HEK293 (cell line): ENCODE measurements at regions not wholly inside any gene's neighbourhood (a gene's known extent, or its start where the extent isn't known, plus 50 kb on each side); places are given as distances from the start of the nearest gene placed in this dataset.

Experiments
- CTCF ChIA-PET: fragments of 350-600 bp; formaldehyde crosslinking; extraction: SDS; loops from one replicate; lab custom pipeline; 2021; ENCODE audit warnings: antibody characterized with exemption; lab: Yijun Ruan, JAX
- POLR2A ChIA-PET: fragments of 300-600 bp; formaldehyde crosslinking; extraction: SDS; loops from one replicate; lab custom pipeline; 2020; ENCODE audit warnings: antibody characterized with exemption, inconsistent platforms; lab: Yijun Ruan, JAX
- H3K27ac ChIP-seq: fragments of 200-500 bp; sonication (Bioruptor generic); 2 replicates; pipeline ENCODE4 v1.5.1; 2014; ENCODE audit warnings: low read depth, low read length, control low read depth, inconsistent platforms; ENCODE audit errors: extremely low read depth
- H3K36me3 ChIP-seq, 2 experiments: fragments of 200-500 bp in 1 of 2; sonication (Bioruptor generic) in 1 of 2; 1 replicate in 1 of 2; 2 replicates in 1 of 2; pipeline ENCODE4 v1.5.1; 2014 to 2017; ENCODE audit warnings: inconsistent platforms in 2 of 2, low read length in 2 of 2; ENCODE audit not compliant: control insufficient read depth in 2 of 2, insufficient read depth in 1 of 2
- H3K4me1 ChIP-seq: fragments of 200-500 bp; sonication (Bioruptor generic); 2 replicates; pipeline ENCODE4 v1.5.1; 2014; ENCODE audit warnings: mild to moderate bottlenecking, low read length, inconsistent platforms; ENCODE audit not compliant: control insufficient read depth, insufficient read depth
- H3K4me3 ChIP-seq: 2 replicates; pipeline ENCODE4 v1.5.1; 2011; ENCODE audit warnings: low read depth, mild to moderate bottlenecking, control low read depth, low read length, moderate library complexity
- H3K9me3 ChIP-seq: fragments of 200-500 bp; sonication (Bioruptor generic); 2 replicates; pipeline ENCODE4 v1.5.1; 2014; ENCODE audit warnings: low read depth, low read length, inconsistent platforms; ENCODE audit not compliant: control insufficient read depth, insufficient read depth
- GLI2 ChIP-seq: fragments of 450-650 bp; formaldehyde crosslinking; IDR thresholded peaks from 2 replicates; pipeline ENCODE4; 2017; ENCODE audit warnings: missing biosample characterization, missing genetic modification characterization, low read depth, borderline replicate concordance
- IKZF3 ChIP-seq: fragments of 450-650 bp; IDR thresholded peaks from 2 replicates; pipeline ENCODE4 v1.5.0; 2018; ENCODE audit warnings: missing biosample characterization, mild to moderate bottlenecking, missing genetic modification characterization, moderate library complexity
- KLF9 ChIP-seq: fragments of 450-650 bp; formaldehyde crosslinking; IDR thresholded peaks from 2 replicates; pipeline ENCODE4 v1.5.1; 2016; ENCODE audit warnings: missing biosample characterization, missing genetic modification characterization, low read depth
- YY1 ChIP-seq: fragments of 450-650 bp; formaldehyde crosslinking; IDR thresholded peaks from 2 replicates; pipeline ENCODE4 v1.5.1; 2018; ENCODE audit warnings: missing biosample characterization, missing genetic modification characterization
- ZBTB8A ChIP-seq: fragments of 450-650 bp; formaldehyde crosslinking; IDR thresholded peaks from 2 replicates; pipeline ENCODE4 v1.5.1; 2016; ENCODE audit warnings: missing biosample characterization, missing genetic modification characterization
- ZNF146 ChIP-seq: fragments of 450-650 bp; formaldehyde crosslinking; IDR thresholded peaks from 2 replicates; pipeline ENCODE4 v1.5.1; 2016; ENCODE audit warnings: missing biosample characterization, missing genetic modification characterization
- ZNF174 ChIP-seq: fragments of 450-650 bp; formaldehyde crosslinking; IDR thresholded peaks from 2 replicates; pipeline ENCODE4 v1.5.0; 2017; ENCODE audit warnings: missing biosample characterization, mild to moderate bottlenecking, missing genetic modification characterization
- ZNF175 ChIP-seq: fragments of 450-650 bp; formaldehyde crosslinking; IDR thresholded peaks from 2 replicates; pipeline ENCODE4 v1.5.1; 2016; ENCODE audit warnings: missing biosample characterization, missing genetic modification characterization
- ZNF184 ChIP-seq: fragments of 450-650 bp; IDR thresholded peaks from 2 replicates; pipeline ENCODE4 v1.5.1; 2018; ENCODE audit warnings: missing biosample characterization, mild to moderate bottlenecking, missing genetic modification characterization
- ZNF223 ChIP-seq: fragments of 450-650 bp; formaldehyde crosslinking; IDR thresholded peaks from 2 replicates; pipeline ENCODE4 v1.5.1; 2016; ENCODE audit warnings: missing biosample characterization, missing genetic modification characterization
- ZNF366 ChIP-seq: fragments of 450-650 bp; formaldehyde crosslinking; conservative IDR thresholded peaks from 2 replicates; pipeline ENCODE4 v1.5.1; 2016; ENCODE audit warnings: missing biosample characterization, missing genetic modification characterization
- ZNF423 ChIP-seq: fragments of 450-650 bp; formaldehyde crosslinking; IDR thresholded peaks from 2 replicates; pipeline ENCODE4 v1.5.1; 2016; ENCODE audit warnings: missing biosample characterization, missing genetic modification characterization
- ZNF600 ChIP-seq: fragments of 450-650 bp; formaldehyde crosslinking; IDR thresholded peaks from 2 replicates; pipeline ENCODE4 v1.5.1; 2016; ENCODE audit warnings: missing biosample characterization, missing genetic modification characterization
- ZNF623 ChIP-seq: fragments of 450-650 bp; formaldehyde crosslinking; IDR thresholded peaks from 2 replicates; pipeline ENCODE4 v1.5.1; 2016; ENCODE audit warnings: missing biosample characterization, missing genetic modification characterization
- ZNF670 ChIP-seq: fragments of 450-650 bp; formaldehyde crosslinking; IDR thresholded peaks from 2 replicates; pipeline ENCODE4 v1.5.1; 2016; ENCODE audit warnings: missing biosample characterization, missing genetic modification characterization, low read depth
- ZNF837 ChIP-seq: fragments of 450-650 bp; formaldehyde crosslinking; IDR thresholded peaks from 2 replicates; pipeline ENCODE4 v1.5.1; 2016; ENCODE audit warnings: missing biosample characterization, missing genetic modification characterization
- ZSCAN23 ChIP-seq: fragments of 450-650 bp; formaldehyde crosslinking; IDR thresholded peaks from 2 replicates; pipeline ENCODE4 v1.5.1; 2016; ENCODE audit warnings: missing biosample characterization, missing genetic modification characterization
- TF ChIP-seq, protein P1 (sequence below): fragments of 450-650 bp; formaldehyde crosslinking; IDR thresholded peaks from 2 replicates; pipeline ENCODE4 v1.5.1; 2016; ENCODE audit warnings: missing biosample characterization, missing genetic modification characterization
- TF ChIP-seq, protein P2 (sequence below): fragments of 450-650 bp; formaldehyde crosslinking; IDR thresholded peaks from 2 replicates; pipeline ENCODE4 v1.5.1; 2016; ENCODE audit warnings: missing biosample characterization, missing genetic modification characterization
- TF ChIP-seq, protein P3 (sequence below): fragments of 450-650 bp; formaldehyde crosslinking; IDR thresholded peaks from 2 replicates; pipeline ENCODE4 v1.5.1; 2016; ENCODE audit warnings: missing biosample characterization, missing genetic modification characterization
- TF ChIP-seq, protein P4 (sequence below): fragments of 450-650 bp; formaldehyde crosslinking; IDR thresholded peaks from 2 replicates; pipeline ENCODE4 v1.5.1; 2016; ENCODE audit warnings: missing biosample characterization, missing genetic modification characterization
- TF ChIP-seq, protein P5 (sequence below): fragments of 450-650 bp; IDR thresholded peaks from 2 replicates; pipeline ENCODE4 v1.5.1; 2018; ENCODE audit warnings: missing biosample characterization, mild to moderate bottlenecking, missing genetic modification characterization

DNA sequence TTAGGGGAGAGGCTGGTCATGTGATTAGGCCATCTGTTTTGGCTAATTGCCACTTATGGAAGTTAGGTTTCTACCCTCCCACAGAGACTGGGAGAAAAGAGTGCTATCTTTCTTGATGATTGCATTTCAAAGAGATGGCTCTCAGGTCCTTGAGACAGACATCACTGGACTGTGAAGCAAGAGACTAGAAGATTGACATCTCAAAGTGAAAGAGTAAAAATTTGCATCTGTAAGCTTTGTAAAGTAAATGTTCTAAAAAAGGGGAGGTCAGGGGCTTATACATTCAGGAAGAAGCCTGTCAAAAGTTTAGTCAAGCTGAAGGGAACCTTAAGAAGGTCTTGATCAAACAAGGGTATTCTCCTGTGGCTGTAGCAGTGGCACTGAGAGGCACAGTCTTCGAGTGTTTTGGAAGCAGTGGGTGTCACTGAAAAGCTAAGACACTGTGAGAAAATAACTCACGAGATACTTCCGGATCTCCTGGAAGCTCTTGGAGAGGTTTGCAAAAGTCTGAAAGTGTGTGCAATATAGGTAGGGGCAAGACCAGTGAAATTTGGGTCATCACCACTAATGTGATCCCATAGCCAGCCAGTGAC lies 342.1 kb downstream of the PHF14 start:
- no peaks in the 10 kb centered on the region for H3K36me3 ChIP-seq
- H3K4me1 ChIP-seq = no peaks in the 10 kb centered on the region
- TF ChIP-seq, protein P1, sequence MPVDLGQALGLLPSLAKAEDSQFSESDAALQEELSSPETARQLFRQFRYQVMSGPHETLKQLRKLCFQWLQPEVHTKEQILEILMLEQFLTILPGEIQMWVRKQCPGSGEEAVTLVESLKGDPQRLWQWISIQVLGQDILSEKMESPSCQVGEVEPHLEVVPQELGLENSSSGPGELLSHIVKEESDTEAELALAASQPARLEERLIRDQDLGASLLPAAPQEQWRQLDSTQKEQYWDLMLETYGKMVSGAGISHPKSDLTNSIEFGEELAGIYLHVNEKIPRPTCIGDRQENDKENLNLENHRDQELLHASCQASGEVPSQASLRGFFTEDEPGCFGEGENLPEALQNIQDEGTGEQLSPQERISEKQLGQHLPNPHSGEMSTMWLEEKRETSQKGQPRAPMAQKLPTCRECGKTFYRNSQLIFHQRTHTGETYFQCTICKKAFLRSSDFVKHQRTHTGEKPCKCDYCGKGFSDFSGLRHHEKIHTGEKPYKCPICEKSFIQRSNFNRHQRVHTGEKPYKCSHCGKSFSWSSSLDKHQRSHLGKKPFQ (tag by site-specific recombination) = no peak
- TF ChIP-seq YY1 (tag by site-specific recombination) = no peak
- TF ChIP-seq, protein P2, sequence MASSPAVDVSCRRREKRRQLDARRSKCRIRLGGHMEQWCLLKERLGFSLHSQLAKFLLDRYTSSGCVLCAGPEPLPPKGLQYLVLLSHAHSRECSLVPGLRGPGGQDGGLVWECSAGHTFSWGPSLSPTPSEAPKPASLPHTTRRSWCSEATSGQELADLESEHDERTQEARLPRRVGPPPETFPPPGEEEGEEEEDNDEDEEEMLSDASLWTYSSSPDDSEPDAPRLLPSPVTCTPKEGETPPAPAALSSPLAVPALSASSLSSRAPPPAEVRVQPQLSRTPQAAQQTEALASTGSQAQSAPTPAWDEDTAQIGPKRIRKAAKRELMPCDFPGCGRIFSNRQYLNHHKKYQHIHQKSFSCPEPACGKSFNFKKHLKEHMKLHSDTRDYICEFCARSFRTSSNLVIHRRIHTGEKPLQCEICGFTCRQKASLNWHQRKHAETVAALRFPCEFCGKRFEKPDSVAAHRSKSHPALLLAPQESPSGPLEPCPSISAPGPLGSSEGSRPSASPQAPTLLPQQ (tag by site-specific recombination) = no peak
- H3K9me3 ChIP-seq = no peaks in the 10 kb centered on the region
- H3K27ac ChIP-seq = no peak overlapping the region
- POLR2A ChIA-PET = no interaction called here
- H3K4me3 ChIP-seq = no peak overlapping the region
- CTCF ChIA-PET = no interaction called here

DNA sequence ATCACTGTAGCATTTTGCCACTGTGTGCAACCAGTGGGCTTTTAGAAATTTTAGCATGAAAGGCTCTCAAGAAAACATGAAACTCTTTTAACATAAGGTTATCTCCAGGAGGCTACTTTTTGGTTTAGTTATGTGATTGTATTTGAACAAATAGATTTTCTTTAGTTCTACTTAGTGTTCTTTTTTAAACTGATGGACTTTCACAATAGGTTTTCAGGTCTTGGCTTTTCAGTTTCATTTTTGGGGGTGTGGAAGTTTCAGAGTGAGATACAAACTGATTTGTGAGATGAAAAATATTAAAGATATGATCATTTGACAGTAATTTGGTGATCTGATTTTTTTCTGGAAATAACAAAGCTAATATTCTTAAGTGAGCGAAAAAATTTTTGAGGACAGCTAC lies 344.1 kb downstream of the PHF14 start:
- Histone ChIP-seq H3K4me1 (no peaks in the 10 kb centered on the region), H3K4me3 (no peak overlapping the region), H3K9me3 (no peaks in the 10 kb centered on the region), H3K36me3 (no peaks in the 10 kb centered on the region), H3K27ac (no peak overlapping the region)
- TF ChIP-seq ZNF837 (tag by site-specific recombination) (no peak), ZSCAN23 (tag by site-specific recombination) (no peak), ZNF623 (tag by site-specific recombination) (no peak), ZNF366 (tag by site-specific recombination) (no peak), ZNF600 (no peak), ZNF146 (tag by site-specific recombination) (no peak)
- ChIA-PET POLR2A (no interaction called here), CTCF (no interaction called here)

DNA sequence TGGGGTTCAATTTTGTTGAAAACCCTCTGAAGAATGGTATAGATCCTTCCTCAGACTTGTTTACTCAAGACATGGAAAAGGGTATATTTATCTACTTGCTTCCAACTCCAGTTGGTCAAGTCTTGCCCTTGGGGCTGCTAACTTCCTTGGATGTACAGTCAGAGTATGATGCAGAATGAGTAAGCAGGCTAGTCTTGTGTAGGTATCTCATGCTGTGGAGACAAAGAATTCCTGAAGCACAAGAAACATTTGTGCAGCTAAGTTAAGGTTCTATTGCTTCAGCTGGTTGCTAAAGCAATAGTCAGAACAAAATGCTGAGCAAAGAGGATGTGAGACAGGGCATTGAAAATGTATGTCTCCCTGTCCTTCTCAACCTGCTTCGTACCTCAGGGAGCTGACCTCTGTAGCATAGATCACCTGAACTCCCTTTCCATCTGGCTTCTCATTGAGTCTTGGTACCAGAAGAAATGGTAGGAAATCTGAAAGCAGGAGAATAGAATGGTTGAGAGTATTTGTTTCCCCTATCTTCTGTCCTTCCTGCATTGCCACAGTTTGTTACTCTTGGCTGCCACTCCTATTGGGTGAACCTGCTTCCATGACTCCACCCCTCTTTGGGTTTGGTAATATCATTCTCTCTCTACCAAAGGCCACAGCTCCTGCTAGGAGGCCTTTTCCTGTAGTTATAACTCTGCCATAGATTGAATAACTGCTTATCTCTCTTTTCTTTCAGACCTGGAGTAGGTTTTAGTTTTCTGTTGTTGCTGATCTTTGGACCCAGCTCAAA lies 346.0 kb downstream of the PHF14 start:
- Histone ChIP-seq H3K4me3 (no peak overlapping the region), H3K4me1 (no peaks in the 10 kb centered on the region), H3K27ac (no peak overlapping the region), H3K9me3 (no peaks in the 10 kb centered on the region), H3K36me3 (no peaks in the 10 kb centered on the region)
- POLR2A ChIA-PET = no interaction called here
- CTCF ChIA-PET = no interaction called here
- TF ChIP-seq, protein P3, sequence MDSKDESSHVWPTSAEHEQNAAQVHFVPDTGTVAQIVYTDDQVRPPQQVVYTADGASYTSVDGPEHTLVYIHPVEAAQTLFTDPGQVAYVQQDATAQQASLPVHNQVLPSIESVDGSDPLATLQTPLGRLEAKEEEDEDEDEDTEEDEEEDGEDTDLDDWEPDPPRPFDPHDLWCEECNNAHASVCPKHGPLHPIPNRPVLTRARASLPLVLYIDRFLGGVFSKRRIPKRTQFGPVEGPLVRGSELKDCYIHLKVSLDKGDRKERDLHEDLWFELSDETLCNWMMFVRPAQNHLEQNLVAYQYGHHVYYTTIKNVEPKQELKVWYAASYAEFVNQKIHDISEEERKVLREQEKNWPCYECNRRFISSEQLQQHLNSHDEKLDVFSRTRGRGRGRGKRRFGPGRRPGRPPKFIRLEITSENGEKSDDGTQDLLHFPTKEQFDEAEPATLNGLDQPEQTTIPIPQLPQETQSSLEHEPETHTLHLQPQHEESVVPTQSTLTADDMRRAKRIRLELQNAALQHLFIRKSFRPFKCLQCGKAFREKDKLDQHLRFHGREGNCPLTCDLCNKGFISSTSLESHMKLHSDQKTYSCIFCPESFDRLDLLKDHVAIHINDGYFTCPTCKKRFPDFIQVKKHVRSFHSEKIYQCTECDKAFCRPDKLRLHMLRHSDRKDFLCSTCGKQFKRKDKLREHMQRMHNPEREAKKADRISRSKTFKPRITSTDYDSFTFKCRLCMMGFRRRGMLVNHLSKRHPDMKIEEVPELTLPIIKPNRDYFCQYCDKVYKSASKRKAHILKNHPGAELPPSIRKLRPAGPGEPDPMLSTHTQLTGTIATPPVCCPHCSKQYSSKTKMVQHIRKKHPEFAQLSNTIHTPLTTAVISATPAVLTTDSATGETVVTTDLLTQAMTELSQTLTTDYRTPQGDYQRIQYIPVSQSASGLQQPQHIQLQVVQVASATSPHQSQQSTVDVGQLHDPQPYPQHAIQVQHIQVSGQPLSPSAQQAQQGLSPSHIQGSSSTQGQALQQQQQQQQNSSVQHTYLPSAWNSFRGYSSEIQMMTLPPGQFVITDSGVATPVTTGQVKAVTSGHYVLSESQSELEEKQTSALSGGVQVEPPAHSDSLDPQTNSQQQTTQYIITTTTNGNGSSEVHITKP (tag by site-specific recombination) = no peak
- TF ChIP-seq GLI2 (tag by site-specific recombination) (no peak), ZNF423 (tag by site-specific recombination) (no peak), ZNF174 (no peak), ZNF175 (tag by site-specific recombination) (no peak), ZBTB8A (tag by site-specific recombination) (no peak), ZNF670 (tag by site-specific recombination) (no peak), KLF9 (tag by site-specific recombination) (no peak), YY1 (tag by site-specific recombination) (no peak), ZNF184 (tag by site-specific recombination) (no peak), ZNF146 (tag by site-specific recombination) (no peak), ZNF223 (no peak), IKZF3 (tag by site-specific recombination) (no peak)
- TF ChIP-seq, protein P4, sequence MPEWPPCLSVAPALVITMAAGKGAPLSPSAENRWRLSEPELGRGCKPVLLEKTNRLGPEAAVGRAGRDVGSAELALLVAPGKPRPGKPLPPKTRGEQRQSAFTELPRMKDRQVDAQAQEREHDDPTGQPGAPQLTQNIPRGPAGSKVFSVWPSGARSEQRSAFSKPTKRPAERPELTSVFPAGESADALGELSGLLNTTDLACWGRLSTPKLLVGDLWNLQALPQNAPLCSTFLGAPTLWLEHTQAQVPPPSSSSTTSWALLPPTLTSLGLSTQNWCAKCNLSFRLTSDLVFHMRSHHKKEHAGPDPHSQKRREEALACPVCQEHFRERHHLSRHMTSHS (tag by site-specific recombination) = no peak
- TF ChIP-seq, protein P5, sequence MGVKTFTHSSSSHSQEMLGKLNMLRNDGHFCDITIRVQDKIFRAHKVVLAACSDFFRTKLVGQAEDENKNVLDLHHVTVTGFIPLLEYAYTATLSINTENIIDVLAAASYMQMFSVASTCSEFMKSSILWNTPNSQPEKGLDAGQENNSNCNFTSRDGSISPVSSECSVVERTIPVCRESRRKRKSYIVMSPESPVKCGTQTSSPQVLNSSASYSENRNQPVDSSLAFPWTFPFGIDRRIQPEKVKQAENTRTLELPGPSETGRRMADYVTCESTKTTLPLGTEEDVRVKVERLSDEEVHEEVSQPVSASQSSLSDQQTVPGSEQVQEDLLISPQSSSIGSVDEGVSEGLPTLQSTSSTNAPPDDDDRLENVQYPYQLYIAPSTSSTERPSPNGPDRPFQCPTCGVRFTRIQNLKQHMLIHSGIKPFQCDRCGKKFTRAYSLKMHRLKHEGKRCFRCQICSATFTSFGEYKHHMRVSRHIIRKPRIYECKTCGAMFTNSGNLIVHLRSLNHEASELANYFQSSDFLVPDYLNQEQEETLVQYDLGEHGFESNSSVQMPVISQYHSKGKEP (tag by site-specific recombination) = no peak
